GM12878 (cell line): ENCODE measurements at regions not wholly inside any gene's neighbourhood (a gene's known extent, or its start where the extent isn't known, plus 50 kb on each side); places are given as distances from the start of the nearest gene placed in this dataset.

Experiments used
- ATAC-seq: fragments of 200-7000 bp; cut with Tn5 transposase; 3 replicates; pipeline ENCODE4 v1.9.1; 2020; ENCODE audit warnings: mild to moderate bottlenecking, moderate library complexity
- BruUV-seq: library from RNA; stranded (reverse); fragments of 400-500 nt; replicated peaks from 2 replicates; lab custom pipeline; 2021; lab: Mats Ljungman, UMichigan
- CTCF ChIA-PET: fragments of 300-600 bp; sonication (Branson Sonifier 250); formaldehyde crosslinking; extraction: SDS; loops from one replicate; lab custom pipeline; 2021; ENCODE audit warnings: inconsistent platforms; lab: Yijun Ruan, JAX
- POLR2A ChIA-PET: fragments of 350-600 bp; formaldehyde crosslinking; extraction: SDS; loops from one replicate; lab custom pipeline; 2021; ENCODE audit warnings: inconsistent platforms; lab: Charles Lee
- RAD21 ChIA-PET: fragments of 300-600 bp; sonication (Branson Sonifier 250); formaldehyde crosslinking; loops from one replicate; lab custom pipeline; 2023; ENCODE audit warnings: antibody characterized with exemption; ENCODE audit not compliant: unreplicated experiment; lab: Charles Lee
- SMC1A ChIA-PET: fragments of 300-600 bp; sonication (Branson Sonifier 250); formaldehyde crosslinking; loops from one replicate; lab custom pipeline; 2023; ENCODE audit not compliant: unreplicated experiment, uncharacterized antibody; lab: Charles Lee
- DNase-seq: peaks from one replicate; pipeline ENCODE4 v3.0.0-alpha.2; 2011; ENCODE audit warnings: low read depth, low spot score
- FAIRE-seq: peaks from 3 replicates; lab custom pipeline; 2011; peaks lifted over from hg19 to GRCh38; lab: Jason Lieb, UNC
- H2AFZ ChIP-seq: 2 replicates; pipeline ENCODE4 v1.6.0; 2011; ENCODE audit warnings: low read depth, low read length, control low read depth; ENCODE audit not compliant: control insufficient read depth
- H3K27ac ChIP-seq: 2 replicates; pipeline ENCODE4 v1.5.1; 2011; ENCODE audit warnings: control low read depth; ENCODE audit not compliant: control insufficient read depth, insufficient read depth
- H3K27me3 ChIP-seq, 2 experiments: replicated peaks in 1 of 2; 2 replicates each; pipeline versions ENCODE4 v1.6.0 to v1.6.1; 2011; ENCODE audit warnings: low read length in 1 of 2; ENCODE audit not compliant: control insufficient read depth in 2 of 2, insufficient read depth in 2 of 2
- H3K36me3 ChIP-seq, 2 experiments: 2 replicates each; pipeline ENCODE4 v1.5.1; 2011; ENCODE audit warnings: low read length in 1 of 2; ENCODE audit not compliant: control insufficient read depth in 2 of 2, insufficient read depth in 2 of 2
- H3K4me1 ChIP-seq: 2 replicates; pipeline ENCODE4 v1.6.1; 2011; ENCODE audit warnings: mild to moderate bottlenecking, low read length, moderate library complexity, mixed read lengths; ENCODE audit not compliant: control insufficient read depth, insufficient read depth
- H3K4me2 ChIP-seq: 2 replicates; pipeline ENCODE4 v1.6.0; 2011; ENCODE audit warnings: control low read depth; ENCODE audit not compliant: control insufficient read depth, insufficient read depth
- H3K4me3 ChIP-seq: fragments of 200-600 bp; sonication (generic); 2 replicates; pipeline ENCODE4 v1.5.1; 2016
- H3K79me2 ChIP-seq: 2 replicates; pipeline ENCODE4 v1.6.0; 2011; ENCODE audit warnings: low read length; ENCODE audit not compliant: control insufficient read depth, insufficient read depth
- H3K9ac ChIP-seq: 2 replicates; pipeline ENCODE4 v1.8.0; 2011; ENCODE audit warnings: low read length, control low read depth, mixed read lengths; ENCODE audit not compliant: control insufficient read depth, insufficient read depth
- H3K9me3 ChIP-seq: replicated peaks from 3 replicates; pipeline ENCODE4 v1.5.1; 2011; ENCODE audit warnings: mild to moderate bottlenecking, low read length; ENCODE audit not compliant: control insufficient read depth, insufficient read depth
- H4K20me1 ChIP-seq: 2 replicates; pipeline ENCODE4 v1.6.0; 2011; ENCODE audit not compliant: control insufficient read depth, insufficient read depth
- CREM ChIP-seq: IDR thresholded peaks from 2 replicates; pipeline ENCODE4 v1.6.1; 2014; ENCODE audit warnings: antibody characterized with exemption, low read depth
- DPF2 ChIP-seq: fragments of 450-650 bp; IDR thresholded peaks from 2 replicates; pipeline ENCODE4 v1.6.1; 2017; ENCODE audit warnings: mild to moderate bottlenecking
- IRF4 ChIP-seq: IDR thresholded peaks from 2 replicates; pipeline ENCODE4 v1.6.1; 2011; ENCODE audit warnings: low read depth, low read length
- JUND ChIP-seq: IDR thresholded peaks from 2 replicates; pipeline ENCODE4 v1.6.1; 2012; ENCODE audit warnings: low read depth, mild to moderate bottlenecking, low read length, improper control_type of control experiment, moderate library complexity
- MEF2A ChIP-seq: IDR thresholded peaks from 2 replicates; pipeline ENCODE4 v1.6.1; 2011; ENCODE audit warnings: low read depth, mild to moderate bottlenecking, low read length, moderate library complexity; ENCODE audit not compliant: insufficient read depth
- RCOR1 ChIP-seq: conservative IDR thresholded peaks from 2 replicates; pipeline ENCODE4 v1.6.1; 2012; ENCODE audit warnings: low read depth, low read length, improper control_type of control experiment
- SMAD1 ChIP-seq: fragments of 450-650 bp; IDR thresholded peaks from 2 replicates; pipeline ENCODE4 v1.6.1; 2018; ENCODE audit warnings: mild to moderate bottlenecking, low read depth; ENCODE audit not compliant: partially characterized antibody
- SMAD5 ChIP-seq: IDR thresholded peaks from 2 replicates; pipeline ENCODE4 v1.6.1; 2016; ENCODE audit warnings: antibody characterized with exemption, low read depth
- SMARCA5 ChIP-seq: fragments of 450-650 bp; IDR thresholded peaks from 2 replicates; pipeline ENCODE4 v1.6.1; 2017; ENCODE audit warnings: mild to moderate bottlenecking
- SP1 ChIP-seq: IDR thresholded peaks from one replicate; pipeline ENCODE4 v1.6.1; 2011; ENCODE audit warnings: low read depth, low read length
- ZNF217 ChIP-seq: fragments of 450-650 bp; IDR thresholded peaks from 2 replicates; pipeline ENCODE4 v1.6.1; 2017; ENCODE audit warnings: antibody characterized with exemption, mild to moderate bottlenecking
- ZNF384 ChIP-seq: IDR thresholded peaks from 2 replicates; pipeline ENCODE4 v1.6.1; 2012; ENCODE audit warnings: low read depth, mild to moderate bottlenecking, low read length, improper control_type of control experiment, borderline replicate concordance
- ZSCAN29 ChIP-seq: fragments of 450-650 bp; IDR thresholded peaks from 2 replicates; pipeline ENCODE4 v1.6.1; 2017; ENCODE audit warnings: mild to moderate bottlenecking, moderate library complexity
- WGBS: methylation state at CpG from one replicate; pipeline ENCODE4 v1.1.6; 2016; ENCODE audit warnings: low lambda C conversion rate; ENCODE audit not compliant: insufficient replicate concordance, insufficient coverage; ENCODE audit errors: missing lambda C conversion rate; 5-methylcytosine and 5-hydroxymethylcytosine counted together
- in situ Hi-C: fragments of 300-500 bp; cut with MboI; formaldehyde crosslinking; loops from 9 replicates; pipeline ENCODE4 v1.14.3; 2018; ENCODE audit warnings: mixed read lengths
- intact Hi-C: fragments of 100-400 bp; cut with micrococcal nuclease; formaldehyde crosslinking; loops from one replicate; pipeline ENCODE4 v1.14.2; 2022; ENCODE audit not compliant: unreplicated experiment
- TF ChIP-seq, protein P1 (sequence below): fragments of 450-650 bp; IDR thresholded peaks from 2 replicates; pipeline ENCODE4 v1.6.1; 2016; ENCODE audit warnings: mild to moderate bottlenecking

DNA sequence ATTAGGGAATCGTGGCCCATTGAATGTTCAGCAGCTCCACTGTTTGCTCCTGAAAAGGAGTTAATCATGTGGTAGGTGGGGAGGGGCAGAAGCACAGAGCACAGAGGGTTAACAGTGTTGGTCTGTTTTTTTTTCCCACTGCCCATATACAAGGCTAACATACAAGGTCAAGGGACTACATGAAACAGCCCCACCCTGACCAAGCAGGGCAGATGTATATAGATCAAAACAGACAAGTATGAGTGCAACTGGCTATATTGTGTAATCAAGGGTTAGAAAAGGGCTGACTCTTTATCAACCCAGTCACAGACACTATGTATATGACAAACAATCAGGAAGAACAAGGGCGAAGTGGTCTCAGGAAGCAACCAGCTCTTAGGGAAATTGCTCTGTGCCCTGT, 186.6 kb upstream of the CDH11 start:
- no peaks in the 10 kb centered on the region for H4K20me1 ChIP-seq
- POLR2A ChIA-PET: no interaction called here
- intact Hi-C loops (no loop called here), in situ Hi-C loops (no loop called here)
- H3K4me2 ChIP-seq: no peak overlapping the region
- no peak overlapping the region for H3K9ac ChIP-seq
- TF ChIP-seq SMAD1: no peak
- TF ChIP-seq JUND: no peak
- CTCF ChIA-PET: no interaction called here
- ATAC-seq (no peak), DNase-seq (no peak), FAIRE-seq (no peak)
- H3K27me3 ChIP-seq: no peaks in the 10 kb centered on the region
- no peaks in the 10 kb centered on the region for H3K4me1 ChIP-seq
- no peaks in the 10 kb centered on the region for H3K9me3 ChIP-seq
- WGBS: 0% methylated on average over 2 of the region's 2 CpGs
- SMC1A ChIA-PET: no interaction called here
- RAD21 ChIA-PET: no interaction called here
- H3K27ac ChIP-seq: no peak overlapping the region
- H2AFZ ChIP-seq: no peak overlapping the region
- H3K79me2 ChIP-seq: no peaks in the 10 kb centered on the region
- no peaks in the 10 kb centered on the region for H3K36me3 ChIP-seq
- H3K4me3 ChIP-seq: no peak overlapping the region
- no TSS peak for BruUV-seq

DNA sequence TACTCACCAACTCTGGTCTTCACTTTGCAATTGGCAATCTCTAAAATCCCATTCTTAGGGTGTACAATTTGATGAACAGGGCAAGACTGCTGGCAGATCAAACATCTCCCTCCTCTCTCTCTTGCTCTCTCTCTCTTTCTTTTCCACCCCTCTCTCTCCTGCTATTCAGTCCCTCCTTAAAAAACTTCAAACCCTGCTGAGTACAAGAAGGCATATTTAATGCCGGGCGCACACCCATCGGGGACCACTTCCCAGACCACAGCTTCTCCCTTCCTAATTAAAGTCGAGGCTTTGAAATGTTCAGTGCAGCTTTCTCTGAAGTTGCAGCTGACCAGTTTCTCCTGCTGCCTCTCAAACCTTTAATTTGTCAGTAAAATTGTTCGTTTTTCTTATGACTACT, 185.4 kb upstream of the CDH11 start:
- ATAC-seq (no peak), FAIRE-seq (no peak), DNase-seq (no peak)
- ChIA-PET SMC1A (no interaction called here), RAD21 (no interaction called here), CTCF (no interaction called here), POLR2A (no interaction called here)
- H3K9me3 ChIP-seq: no peaks in the 10 kb centered on the region
- TF ChIP-seq MEF2A (no peak), SP1 (no peak), CREM (no peak), SMARCA5 (no peak), IRF4 (no peak), DPF2 (no peak), ZNF217 (no peak), RCOR1 (no peak), ZSCAN29 (no peak), SMAD5 (no peak), ZNF384 (no peak)
- TF ChIP-seq, protein P1, sequence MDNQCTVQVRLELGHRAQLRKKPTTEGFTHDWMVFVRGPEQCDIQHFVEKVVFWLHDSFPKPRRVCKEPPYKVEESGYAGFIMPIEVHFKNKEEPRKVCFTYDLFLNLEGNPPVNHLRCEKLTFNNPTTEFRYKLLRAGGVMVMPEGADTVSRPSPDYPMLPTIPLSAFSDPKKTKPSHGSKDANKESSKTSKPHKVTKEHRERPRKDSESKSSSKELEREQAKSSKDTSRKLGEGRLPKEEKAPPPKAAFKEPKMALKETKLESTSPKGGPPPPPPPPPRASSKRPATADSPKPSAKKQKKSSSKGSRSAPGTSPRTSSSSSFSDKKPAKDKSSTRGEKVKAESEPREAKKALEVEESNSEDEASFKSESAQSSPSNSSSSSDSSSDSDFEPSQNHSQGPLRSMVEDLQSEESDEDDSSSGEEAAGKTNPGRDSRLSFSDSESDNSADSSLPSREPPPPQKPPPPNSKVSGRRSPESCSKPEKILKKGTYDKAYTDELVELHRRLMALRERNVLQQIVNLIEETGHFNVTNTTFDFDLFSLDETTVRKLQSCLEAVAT: no peak
- H3K4me3 ChIP-seq: no peak overlapping the region
- no peak overlapping the region for H3K9ac ChIP-seq
- H3K4me2 ChIP-seq: no peak overlapping the region
- H3K27me3 ChIP-seq: no peaks in the 10 kb centered on the region
- BruUV-seq: no TSS peak
- H3K36me3 ChIP-seq: no peaks in the 10 kb centered on the region
- WGBS: 59% methylated on average over 5 of the region's 5 CpGs
- H3K27ac ChIP-seq: no peak overlapping the region
- in situ Hi-C loops (no loop called here), intact Hi-C loops (no loop called here)
- H2AFZ ChIP-seq: no peak overlapping the region
- H3K79me2 ChIP-seq: no peaks in the 10 kb centered on the region
- no peaks in the 10 kb centered on the region for H3K4me1 ChIP-seq
- H4K20me1 ChIP-seq: no peaks in the 10 kb centered on the region
